Rectal smooth muscle tissue (tissue), 1 donor: ENCODE measurements at regions not wholly inside any gene's neighbourhood (a gene's known extent, or its start where the extent isn't known, plus 50 kb on each side); places are given as distances from the start of the nearest gene placed in this dataset.

Experiments used
- H3K27ac ChIP-seq: one replicate; pipeline ENCODE4 v1.7.0; 2013; ENCODE audit warnings: low read depth, low read length, inconsistent platforms
- H3K27me3 ChIP-seq: one replicate; pipeline ENCODE4 v1.7.0; 2013; ENCODE audit warnings: low read length; ENCODE audit not compliant: control insufficient read depth, insufficient read depth
- H3K36me3 ChIP-seq: one replicate; pipeline ENCODE4 v1.7.0; 2013; ENCODE audit warnings: low read length; ENCODE audit not compliant: control insufficient read depth, insufficient read depth
- H3K4me1 ChIP-seq: one replicate; pipeline ENCODE4 v1.7.0; 2013; ENCODE audit warnings: low read length; ENCODE audit not compliant: control insufficient read depth, insufficient read depth
- H3K4me3 ChIP-seq: one replicate; pipeline ENCODE4 v1.7.0; 2013; ENCODE audit warnings: low read length
- H3K9ac ChIP-seq: one replicate; pipeline ENCODE4 v1.7.0; 2013; ENCODE audit warnings: low read length

DNA sequence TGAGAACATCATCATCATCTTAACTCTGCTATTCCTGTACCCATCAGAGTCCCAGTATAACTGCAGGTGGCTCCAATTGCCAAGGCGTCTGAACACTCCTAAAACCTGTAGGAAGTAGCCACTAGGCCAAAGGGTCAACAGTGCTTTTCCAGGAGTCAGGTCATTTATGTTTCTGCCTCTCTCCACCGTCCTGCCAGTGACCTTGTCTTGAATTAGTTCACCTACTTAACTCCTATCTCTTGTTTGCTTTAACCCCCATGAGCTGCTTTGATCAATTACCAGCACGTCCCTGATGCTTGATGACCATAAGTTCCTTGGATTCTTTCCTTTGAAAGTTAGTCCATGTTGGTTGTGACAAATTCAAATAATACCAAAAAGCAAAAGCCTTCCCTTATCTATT lies 169.8 kb upstream of the ANKRD28 start:
- H3K4me1 ChIP-seq: no peaks in the 10 kb centered on the region
- no peak overlapping the region for H3K9ac ChIP-seq
- no peaks in the 10 kb centered on the region for H3K36me3 ChIP-seq

DNA sequence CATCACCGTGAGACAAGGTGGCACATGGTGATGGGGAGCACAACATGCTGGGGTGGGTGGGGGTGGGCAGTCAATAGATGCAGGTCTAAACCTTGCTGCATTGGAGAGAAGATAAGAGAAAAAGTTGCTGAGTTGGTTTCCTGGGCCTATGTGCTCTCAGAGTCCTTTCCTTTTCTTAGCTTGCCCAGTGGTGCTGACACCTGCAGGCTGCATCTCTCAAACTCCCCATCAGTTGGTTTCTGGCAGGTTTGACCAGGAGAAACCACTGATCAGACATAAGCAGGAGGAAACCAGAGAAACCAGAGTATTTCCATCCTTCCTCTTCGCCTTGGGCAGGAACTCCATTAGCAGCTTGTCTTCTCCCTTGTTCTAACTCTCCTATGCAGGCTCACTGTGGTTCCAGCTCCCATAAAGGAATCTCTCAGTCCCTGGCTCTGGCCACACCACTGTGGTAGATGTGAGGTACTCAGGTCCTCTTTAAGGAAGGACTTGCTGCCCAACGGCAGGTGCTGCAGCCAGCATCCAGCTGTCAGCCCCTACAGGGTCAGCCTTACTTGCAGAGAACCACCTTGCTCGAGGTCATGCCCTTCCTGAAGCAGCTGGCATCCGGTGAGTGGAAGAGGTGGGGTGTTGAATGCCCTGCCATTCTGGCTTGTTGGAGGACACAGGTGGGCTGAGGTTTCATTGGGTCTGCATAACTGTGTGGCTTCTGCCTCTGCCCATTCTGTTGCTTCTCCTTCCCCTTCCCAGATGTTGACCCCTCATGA lies 172.3 kb upstream of the ANKRD28 start:
- no peak overlapping the region for H3K27ac ChIP-seq
- H3K4me3 ChIP-seq: no peak overlapping the region
- H3K9ac ChIP-seq: no peak overlapping the region
- no peaks in the 10 kb centered on the region for H3K36me3 ChIP-seq
- H3K4me1 ChIP-seq: no peaks in the 10 kb centered on the region
- H3K27me3 ChIP-seq: no peaks in the 10 kb centered on the region

More for the DNA sequence above, 169.8 kb upstream of the ANKRD28 start:
- Histone ChIP-seq H3K27me3 (no peaks in the 10 kb centered on the region), H3K4me3 (no peak overlapping the region), H3K27ac (no peak overlapping the region)

DNA sequence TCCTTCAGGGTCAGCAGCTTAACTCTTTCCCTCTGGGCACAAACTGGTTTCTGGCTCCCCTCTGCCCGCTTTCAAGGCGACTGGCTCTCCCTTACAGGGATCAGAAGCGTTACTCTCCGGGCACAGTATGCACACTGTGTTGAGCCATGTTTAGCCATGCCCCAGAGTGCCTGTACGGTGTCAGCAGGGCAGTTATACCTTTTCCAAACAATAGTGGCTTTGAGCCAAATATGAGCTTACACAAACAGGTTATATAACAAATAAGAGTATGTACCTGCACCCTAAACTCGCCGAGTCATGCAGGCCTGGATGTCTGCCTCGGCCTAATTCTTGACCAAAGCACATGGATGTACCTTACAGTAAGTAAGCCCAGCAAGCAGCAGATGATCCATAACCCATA lies 175.6 kb upstream of the ANKRD28 start:
- H3K27ac ChIP-seq: no peak overlapping the region
- H3K9ac ChIP-seq: no peak overlapping the region

DNA sequence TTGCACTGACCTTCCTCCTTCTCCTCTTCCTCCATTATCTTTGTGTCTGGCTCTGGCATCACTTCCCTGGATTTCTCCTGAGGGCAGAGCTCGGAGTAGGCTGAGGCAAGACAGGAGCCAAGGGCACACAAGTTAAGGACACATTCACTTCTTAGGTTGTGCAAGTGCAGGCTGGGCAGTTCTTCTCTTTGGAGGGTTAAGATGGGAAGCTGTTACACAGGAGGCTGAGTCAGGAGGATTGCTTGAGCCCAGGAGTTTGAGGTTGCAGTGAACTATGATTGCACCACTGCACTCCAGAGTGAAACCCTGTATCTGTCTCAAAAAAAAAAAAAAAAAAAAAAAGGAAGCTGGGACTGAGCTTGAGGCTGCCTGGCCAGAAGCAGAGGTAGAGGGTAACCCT lies 176.2 kb upstream of the ANKRD28 start:
- Histone ChIP-seq H3K4me1 (no peaks in the 10 kb centered on the region), H3K27ac (no peak overlapping the region), H3K9ac (no peak overlapping the region), H3K36me3 (no peaks in the 10 kb centered on the region), H3K4me3 (no peak overlapping the region), H3K27me3 (no peaks in the 10 kb centered on the region)

More for the DNA sequence above, 175.6 kb upstream of the ANKRD28 start:
- no peaks in the 10 kb centered on the region for H3K36me3 ChIP-seq
- H3K27me3 ChIP-seq: no peaks in the 10 kb centered on the region
- no peaks in the 10 kb centered on the region for H3K4me1 ChIP-seq
- H3K4me3 ChIP-seq: no peak overlapping the region

DNA sequence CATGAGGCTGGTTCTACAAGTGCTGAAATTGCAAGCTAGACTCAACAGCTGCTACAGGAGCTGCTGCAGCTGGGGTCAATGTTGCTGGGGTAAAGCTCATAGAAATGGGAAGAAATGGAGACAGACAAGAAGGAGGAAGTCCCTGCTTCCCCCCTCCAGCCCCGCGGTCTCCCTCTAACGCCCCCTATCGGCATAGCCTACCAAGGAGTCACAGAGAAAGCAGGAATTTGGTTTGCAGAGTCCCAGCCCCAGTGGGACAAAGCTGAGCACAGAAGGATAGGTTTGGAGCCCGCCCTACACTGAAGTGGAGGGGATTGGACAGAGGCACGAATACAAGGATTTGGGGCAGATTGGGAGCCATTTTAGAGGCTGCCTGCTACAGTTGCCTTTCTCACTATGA lies 176.9 kb upstream of the ANKRD28 start:
- H3K27me3 ChIP-seq: no peaks in the 10 kb centered on the region
- no peak overlapping the region for H3K4me3 ChIP-seq
- no peak overlapping the region for H3K27ac ChIP-seq

DNA sequence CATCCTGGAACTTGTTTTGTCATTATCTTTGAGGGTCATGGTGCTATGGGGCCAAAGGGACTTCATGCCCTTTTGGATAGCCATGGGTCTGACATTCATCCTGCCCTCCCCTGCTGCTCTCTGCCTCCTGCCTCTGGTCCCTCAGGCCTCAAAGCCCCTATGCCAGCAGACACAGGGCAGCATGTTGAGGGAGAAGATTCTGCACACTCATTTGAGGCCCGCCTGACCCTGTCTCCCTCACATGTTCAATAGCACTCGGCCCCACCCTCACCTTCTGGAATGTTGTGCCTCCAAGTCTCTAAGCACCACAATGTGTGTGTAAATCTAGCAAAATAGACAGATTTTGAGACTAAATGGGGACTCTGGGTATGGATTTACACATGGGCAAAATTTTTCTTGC lies 178.7 kb upstream of the ANKRD28 start:
- Histone ChIP-seq H3K27ac (no peak overlapping the region), H3K9ac (no peak overlapping the region)

More for the DNA sequence above, 176.9 kb upstream of the ANKRD28 start:
- Histone ChIP-seq H3K4me1 (no peaks in the 10 kb centered on the region), H3K9ac (no peak overlapping the region), H3K36me3 (no peaks in the 10 kb centered on the region)

DNA sequence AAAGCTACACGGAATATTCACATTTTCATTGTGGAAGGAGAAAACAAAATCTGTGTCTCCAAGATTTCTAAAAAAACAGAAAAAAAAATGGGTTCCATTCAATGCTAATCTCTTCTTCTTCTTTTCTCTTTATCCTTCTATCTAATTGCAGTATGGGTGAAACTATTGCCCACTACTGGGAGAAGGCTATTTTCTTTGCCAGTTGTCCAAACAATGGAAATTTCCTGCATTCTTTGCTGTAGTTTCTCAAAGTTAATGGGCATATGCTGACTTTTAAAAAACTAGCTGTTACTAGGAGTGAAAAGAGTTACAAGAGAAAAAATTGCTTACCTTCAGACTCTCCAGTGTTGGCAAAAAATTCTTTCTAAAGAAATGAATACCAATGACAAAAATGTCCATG lies 179.3 kb upstream of the ANKRD28 start:
- H3K4me3 ChIP-seq: no peak overlapping the region
- H3K27me3 ChIP-seq: no peaks in the 10 kb centered on the region
- H3K36me3 ChIP-seq: no peaks in the 10 kb centered on the region
- no peak overlapping the region for H3K27ac ChIP-seq
- no peak overlapping the region for H3K9ac ChIP-seq
- H3K4me1 ChIP-seq: no peaks in the 10 kb centered on the region

More for the DNA sequence above, 178.7 kb upstream of the ANKRD28 start:
- Histone ChIP-seq H3K27me3 (no peaks in the 10 kb centered on the region), H3K36me3 (no peaks in the 10 kb centered on the region), H3K4me3 (no peak overlapping the region), H3K4me1 (no peaks in the 10 kb centered on the region)

DNA sequence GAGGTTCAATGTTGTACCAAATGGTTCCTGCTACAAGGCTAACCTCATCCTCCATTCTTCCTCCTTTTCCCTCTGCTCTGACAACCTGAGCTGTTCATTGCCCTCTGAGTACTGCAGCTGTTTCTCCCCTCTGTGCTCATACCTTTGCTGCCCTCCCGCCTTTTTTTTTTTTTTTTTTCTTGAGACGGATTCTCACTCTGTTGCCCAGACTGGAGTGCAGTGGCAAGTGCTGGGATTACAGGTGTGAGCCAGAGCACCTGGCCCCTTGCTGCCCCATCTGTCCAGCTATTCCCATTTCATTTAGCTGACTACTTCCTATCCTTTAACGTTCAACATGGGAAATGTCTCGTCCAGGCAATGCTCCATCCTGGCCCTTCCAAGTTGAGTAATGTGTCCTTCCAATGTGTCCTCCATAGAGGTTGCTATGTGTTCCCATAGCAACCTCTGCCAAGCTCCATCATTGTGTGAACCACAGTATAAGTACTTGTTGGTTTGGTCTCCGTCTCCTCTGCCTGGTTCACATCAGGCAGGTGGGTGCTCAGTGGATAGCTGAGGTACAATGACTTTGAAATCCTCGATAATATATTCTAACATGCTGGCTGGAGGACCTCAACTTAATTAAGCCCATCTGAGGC lies 179.9 kb upstream of the ANKRD28 start:
- H3K9ac ChIP-seq: no peak overlapping the region
- H3K4me1 ChIP-seq: no peaks in the 10 kb centered on the region
- H3K27me3 ChIP-seq: no peaks in the 10 kb centered on the region
- H3K36me3 ChIP-seq: no peaks in the 10 kb centered on the region
- H3K27ac ChIP-seq: no peak overlapping the region
- H3K4me3 ChIP-seq: no peak overlapping the region

DNA sequence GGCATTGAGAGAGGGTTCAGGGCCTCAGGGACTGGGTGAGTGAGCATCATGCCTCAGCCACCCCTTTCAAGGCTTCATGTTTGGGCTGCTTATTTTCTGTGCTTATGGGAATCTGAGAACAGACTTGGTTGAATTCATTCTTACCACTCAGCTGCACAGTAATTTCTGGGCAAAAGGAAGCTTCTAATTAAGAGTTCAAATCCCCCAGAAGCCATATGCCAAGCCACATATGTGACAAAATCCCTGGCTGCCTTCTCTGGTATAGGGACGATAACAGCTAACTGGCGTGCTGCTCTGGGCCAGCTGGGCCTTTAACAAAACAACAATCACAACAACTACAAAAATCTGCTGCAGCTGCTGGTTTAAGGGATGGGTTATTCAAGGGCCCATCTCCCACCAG lies 181.0 kb upstream of the ANKRD28 start:
- H3K4me3 ChIP-seq: no peak overlapping the region
- no peaks in the 10 kb centered on the region for H3K36me3 ChIP-seq
- H3K27me3 ChIP-seq: no peaks in the 10 kb centered on the region
- no peak overlapping the region for H3K9ac ChIP-seq
- no peaks in the 10 kb centered on the region for H3K4me1 ChIP-seq
- no peak overlapping the region for H3K27ac ChIP-seq

DNA sequence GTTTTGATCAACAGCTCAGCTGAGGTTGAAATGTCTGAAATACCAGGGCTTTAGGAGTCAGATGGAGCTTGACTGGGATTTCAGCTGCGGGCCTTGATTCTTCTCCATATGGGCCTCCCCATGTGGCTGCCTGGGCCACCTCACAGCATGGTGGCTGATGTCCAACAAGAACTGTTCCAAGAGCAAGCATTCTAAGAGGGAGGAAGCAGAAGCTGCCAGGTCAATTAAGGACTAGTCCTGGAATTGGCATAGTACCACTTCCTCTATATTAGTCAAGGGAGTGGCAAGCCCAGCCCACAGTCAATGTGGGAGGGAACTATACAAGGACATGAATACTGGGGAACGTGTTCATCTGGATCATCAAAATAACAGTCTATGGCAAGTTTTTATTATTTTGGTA lies 181.7 kb upstream of the ANKRD28 start:
- Histone ChIP-seq H3K9ac (no peak overlapping the region), H3K4me1 (no peaks in the 10 kb centered on the region), H3K27ac (no peak overlapping the region), H3K27me3 (no peaks in the 10 kb centered on the region), H3K4me3 (no peak overlapping the region), H3K36me3 (no peaks in the 10 kb centered on the region)

DNA sequence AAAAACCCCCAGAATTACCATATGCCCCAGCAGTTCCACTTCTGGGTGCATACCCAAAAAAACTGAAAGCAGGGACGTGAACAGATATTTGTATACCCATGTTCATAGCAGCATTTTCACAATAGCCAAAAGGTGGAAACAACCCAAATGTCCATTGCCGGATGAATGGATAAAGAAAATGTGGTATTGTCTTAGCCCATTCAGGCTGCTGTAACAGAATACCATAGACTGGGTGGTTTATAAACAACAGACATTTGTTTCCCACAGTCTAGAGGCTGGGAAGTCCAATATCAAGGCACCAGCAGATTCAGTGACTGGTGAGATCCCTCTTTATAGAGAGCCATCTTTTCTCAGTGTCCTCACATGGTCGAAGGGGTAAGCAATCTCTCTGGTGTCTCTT lies 182.1 kb upstream of the ANKRD28 start:
- Histone ChIP-seq H3K36me3 (no peaks in the 10 kb centered on the region), H3K9ac (no peak overlapping the region), H3K4me1 (no peaks in the 10 kb centered on the region), H3K27me3 (no peaks in the 10 kb centered on the region), H3K4me3 (no peak overlapping the region), H3K27ac (no peak overlapping the region)

DNA sequence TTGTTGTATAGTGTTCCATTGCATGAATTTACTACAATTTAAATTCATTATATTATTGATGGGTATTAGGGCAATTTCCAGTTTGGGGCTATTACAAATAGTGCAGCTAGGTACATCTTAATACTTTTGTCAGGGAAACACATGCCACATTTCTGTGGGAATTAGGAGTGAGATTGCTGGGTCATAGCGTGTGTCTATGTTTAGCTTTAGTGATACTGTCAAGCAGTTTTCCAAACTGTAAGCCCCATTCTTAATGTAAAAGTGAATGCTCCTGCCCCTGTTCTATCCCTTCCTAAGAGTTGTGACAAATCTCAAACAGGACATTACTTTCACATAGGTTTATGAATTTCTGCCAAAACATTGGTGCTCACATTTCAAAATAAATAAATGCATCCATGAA lies 184.5 kb upstream of the ANKRD28 start:
- no peaks in the 10 kb centered on the region for H3K36me3 ChIP-seq
- H3K4me3 ChIP-seq: no peak overlapping the region
- no peak overlapping the region for H3K27ac ChIP-seq
- no peaks in the 10 kb centered on the region for H3K4me1 ChIP-seq
- H3K9ac ChIP-seq: no peak overlapping the region
- no peaks in the 10 kb centered on the region for H3K27me3 ChIP-seq

DNA sequence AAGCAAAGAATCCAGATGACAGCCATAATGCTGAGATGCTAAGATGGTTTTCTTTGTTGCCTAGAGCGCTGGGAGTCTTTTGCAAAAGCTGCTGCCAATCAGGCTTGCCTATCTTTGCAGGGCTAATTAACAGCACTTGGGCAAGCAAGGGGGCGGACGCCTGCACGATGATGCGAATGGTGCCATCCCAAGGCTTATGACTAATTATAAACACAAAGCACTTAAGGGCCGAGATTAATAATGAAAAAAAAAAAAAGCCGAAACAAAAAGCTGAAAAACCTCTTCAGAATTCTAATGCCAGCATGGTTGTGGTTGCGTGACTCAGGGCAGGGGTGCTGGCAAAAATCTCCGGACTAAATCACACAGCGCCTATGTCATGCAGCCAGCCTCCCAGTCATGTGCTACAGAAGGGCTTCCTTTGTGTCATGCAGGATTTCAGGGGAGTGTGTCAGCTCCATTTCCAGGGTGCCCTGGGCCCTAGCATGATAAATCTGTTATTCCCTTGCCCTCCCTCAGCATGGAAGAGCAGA lies 185.0 kb upstream of the ANKRD28 start:
- no peaks in the 10 kb centered on the region for H3K36me3 ChIP-seq
- no peak overlapping the region for H3K27ac ChIP-seq
- H3K9ac ChIP-seq: no peak overlapping the region
- no peak overlapping the region for H3K4me3 ChIP-seq
- H3K27me3 ChIP-seq: no peaks in the 10 kb centered on the region
- H3K4me1 ChIP-seq: no peaks in the 10 kb centered on the region
